ENCODE measurements at regions not wholly inside any gene's neighbourhood (a gene's known extent, or its start where the extent isn't known, plus 50 kb on each side); places are given as distances from the start of the nearest gene placed in this dataset.

GRCh38 chr1:88324899-88325298 is 359.2 kb upstream of the PKN2 start:
- TF ChIP-seq, protein P1, sequence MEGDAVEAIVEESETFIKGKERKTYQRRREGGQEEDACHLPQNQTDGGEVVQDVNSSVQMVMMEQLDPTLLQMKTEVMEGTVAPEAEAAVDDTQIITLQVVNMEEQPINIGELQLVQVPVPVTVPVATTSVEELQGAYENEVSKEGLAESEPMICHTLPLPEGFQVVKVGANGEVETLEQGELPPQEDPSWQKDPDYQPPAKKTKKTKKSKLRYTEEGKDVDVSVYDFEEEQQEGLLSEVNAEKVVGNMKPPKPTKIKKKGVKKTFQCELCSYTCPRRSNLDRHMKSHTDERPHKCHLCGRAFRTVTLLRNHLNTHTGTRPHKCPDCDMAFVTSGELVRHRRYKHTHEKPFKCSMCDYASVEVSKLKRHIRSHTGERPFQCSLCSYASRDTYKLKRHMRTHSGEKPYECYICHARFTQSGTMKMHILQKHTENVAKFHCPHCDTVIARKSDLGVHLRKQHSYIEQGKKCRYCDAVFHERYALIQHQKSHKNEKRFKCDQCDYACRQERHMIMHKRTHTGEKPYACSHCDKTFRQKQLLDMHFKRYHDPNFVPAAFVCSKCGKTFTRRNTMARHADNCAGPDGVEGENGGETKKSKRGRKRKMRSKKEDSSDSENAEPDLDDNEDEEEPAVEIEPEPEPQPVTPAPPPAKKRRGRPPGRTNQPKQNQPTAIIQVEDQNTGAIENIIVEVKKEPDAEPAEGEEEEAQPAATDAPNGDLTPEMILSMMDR (IDR thresholded peaks at IDR 0.05): no peak
- no peak for TF ChIP-seq POLR2A (IDR thresholded peaks at IDR 0.05)
